ENCODE measurements at regions not wholly inside any gene's neighbourhood (a gene's known extent, or its start where the extent isn't known, plus 50 kb on each side); places are given as distances from the start of the nearest gene placed in this dataset.

DNA sequence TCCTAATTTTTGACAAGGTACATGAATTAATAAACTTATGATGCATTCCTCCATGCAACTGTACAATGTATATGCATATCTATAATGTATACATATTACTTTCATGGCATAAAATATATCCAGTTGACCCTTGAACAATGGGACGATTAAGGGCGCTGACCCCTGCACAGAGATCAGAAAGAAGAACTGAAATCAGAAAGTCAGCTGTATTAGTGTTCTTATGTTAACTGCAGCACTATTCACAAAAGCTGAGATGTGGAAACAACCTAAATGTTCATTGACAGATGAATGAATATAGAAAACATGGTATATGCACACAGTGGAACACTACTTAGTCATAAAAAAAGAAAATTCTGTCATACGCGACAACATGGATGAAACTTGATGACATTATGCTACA lies 457.1 kb downstream of the GBA3 start:
- Histone ChIP-seq H3K4me3 (ENCODE audit: low read depth, low read length) (no peak overlapping the region), H3K9me3 (ENCODE audit: control insufficient read depth, insufficient read depth, low read depth, low read length) (no peaks in the 10 kb centered on the region), H3K27ac (ENCODE audit: low read depth, low read length) (no peak overlapping the region), H3K4me1 (ENCODE audit: control insufficient read depth, insufficient read depth, low read length) (peaks cover 8% of the 10 kb centered on the region; the same call in 1 of the 2 replicates), H3K9ac (ENCODE audit: low read length) (no peak overlapping the region), H3K27me3 (ENCODE audit: control insufficient read depth, insufficient read depth, low read length) (no peaks in the 10 kb centered on the region), H3K36me3 (ENCODE audit: control insufficient read depth, insufficient read depth, low read length) (no peaks in the 10 kb centered on the region)

DNA sequence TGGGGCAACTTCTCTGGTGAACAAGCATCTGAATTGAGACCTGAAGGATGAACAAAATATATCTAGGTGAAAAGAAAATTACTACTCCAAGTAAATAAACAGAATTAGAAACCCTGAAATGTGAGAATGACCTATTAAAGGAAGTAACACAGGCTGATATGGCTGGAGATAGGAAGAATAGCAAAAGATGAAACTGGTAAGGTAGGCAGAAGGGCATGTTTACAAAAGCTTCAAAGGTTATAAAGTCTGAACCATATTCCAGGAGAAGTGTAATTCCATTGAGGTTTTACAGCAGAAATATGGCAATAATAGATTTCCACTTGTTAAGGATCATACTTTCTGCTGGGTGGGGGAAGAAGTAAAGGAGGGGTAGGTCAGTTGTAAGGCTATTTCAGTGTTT lies 452.0 kb downstream of the GBA3 start:
- Histone ChIP-seq H3K4me1 (ENCODE audit: control insufficient read depth, insufficient read depth, low read length) (no peaks in the 10 kb centered on the region), H3K9me3 (ENCODE audit: control insufficient read depth, insufficient read depth, low read depth, low read length) (no peaks in the 10 kb centered on the region), H3K27ac (ENCODE audit: low read depth, low read length) (no peak overlapping the region)

DNA sequence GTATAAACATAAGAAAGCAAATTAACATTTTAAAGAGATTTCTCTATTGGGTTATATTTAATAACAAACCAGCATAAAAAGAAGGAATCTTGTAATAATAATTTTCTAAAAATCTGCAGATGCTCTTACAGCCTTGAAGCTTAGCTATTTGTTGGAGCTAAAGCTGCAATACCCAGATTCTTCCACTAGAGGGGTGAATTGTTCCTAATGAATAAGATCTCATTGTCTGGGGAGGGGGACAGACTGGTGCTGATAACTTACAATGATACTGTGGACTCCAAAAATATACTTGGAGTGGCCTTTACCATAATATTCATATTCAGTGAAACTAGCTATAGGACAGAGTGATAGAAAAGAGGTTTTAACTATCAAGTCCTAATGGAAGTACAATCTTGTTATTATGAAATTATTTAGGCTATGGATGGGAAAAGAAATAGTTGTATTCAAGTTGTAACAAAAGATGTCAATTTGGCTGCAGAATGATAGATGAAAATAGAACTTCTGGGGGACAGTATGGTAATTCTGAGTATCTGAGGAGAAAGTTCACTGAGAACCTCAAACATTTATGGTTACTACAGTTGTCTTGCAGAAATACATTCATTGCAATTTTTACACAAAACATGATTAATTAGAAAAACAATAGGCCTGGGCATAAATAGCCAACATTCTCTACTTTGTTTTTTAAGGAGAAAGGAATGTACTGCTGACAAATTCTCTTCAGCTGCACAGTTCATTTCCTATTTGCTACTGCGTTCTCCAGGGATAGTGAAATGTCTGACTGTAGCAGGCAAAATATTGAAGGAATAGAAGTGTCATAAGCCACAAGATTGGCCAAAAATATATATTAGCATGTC lies 443.3 kb downstream of the GBA3 start:
- no peaks in the 10 kb centered on the region for H3K27me3 ChIP-seq (ENCODE audit: control insufficient read depth, insufficient read depth, low read length)
- H3K9ac ChIP-seq (ENCODE audit: low read length) = no peak overlapping the region
- no peak overlapping the region for H3K4me3 ChIP-seq (ENCODE audit: low read depth, low read length)
- no peaks in the 10 kb centered on the region for H3K36me3 ChIP-seq (ENCODE audit: control insufficient read depth, insufficient read depth, low read length)
- H3K9me3 ChIP-seq (ENCODE audit: control insufficient read depth, insufficient read depth, low read depth, low read length) = no peaks in the 10 kb centered on the region
- peaks cover 5% of the 10 kb centered on the region; the same call in 1 of the 2 replicates for H3K4me1 ChIP-seq (ENCODE audit: control insufficient read depth, insufficient read depth, low read length)
- no peak overlapping the region for H3K27ac ChIP-seq (ENCODE audit: low read depth, low read length)

More for the DNA sequence above, 452.0 kb downstream of the GBA3 start:
- Histone ChIP-seq H3K9ac (ENCODE audit: low read length) (no peak overlapping the region), H3K36me3 (ENCODE audit: control insufficient read depth, insufficient read depth, low read length) (no peaks in the 10 kb centered on the region), H3K27me3 (ENCODE audit: control insufficient read depth, insufficient read depth, low read length) (no peaks in the 10 kb centered on the region), H3K4me3 (ENCODE audit: low read depth, low read length) (no peak overlapping the region)

DNA sequence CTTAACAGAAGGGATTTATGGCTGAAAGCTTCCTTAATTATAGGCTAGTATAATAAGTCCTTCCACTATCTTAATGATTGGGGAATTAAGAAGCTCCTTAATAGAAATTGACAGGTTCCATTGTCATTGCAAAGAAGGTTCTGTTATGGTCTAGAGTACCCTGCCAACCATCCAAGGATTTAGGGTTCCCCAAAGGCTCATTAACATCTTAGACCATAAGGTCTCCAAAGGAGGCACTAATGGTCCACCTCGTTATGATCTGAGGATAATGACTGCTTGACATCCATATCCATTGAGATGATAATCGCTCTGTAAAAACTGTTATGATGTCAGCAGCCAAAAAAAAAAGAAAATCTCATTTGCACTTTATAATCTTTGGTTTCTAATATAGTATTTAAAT lies 441.6 kb downstream of the GBA3 start:
- Histone ChIP-seq H3K4me1 (ENCODE audit: control insufficient read depth, insufficient read depth, low read length) (peaks cover 5% of the 10 kb centered on the region; the same call in 1 of the 2 replicates), H3K4me3 (ENCODE audit: low read depth, low read length) (no peak overlapping the region), H3K27ac (ENCODE audit: low read depth, low read length) (no peak overlapping the region), H3K36me3 (ENCODE audit: control insufficient read depth, insufficient read depth, low read length) (no peaks in the 10 kb centered on the region), H3K9me3 (ENCODE audit: control insufficient read depth, insufficient read depth, low read depth, low read length) (no peaks in the 10 kb centered on the region), H3K27me3 (ENCODE audit: control insufficient read depth, insufficient read depth, low read length) (no peaks in the 10 kb centered on the region), H3K9ac (ENCODE audit: low read length) (no peak overlapping the region)

DNA sequence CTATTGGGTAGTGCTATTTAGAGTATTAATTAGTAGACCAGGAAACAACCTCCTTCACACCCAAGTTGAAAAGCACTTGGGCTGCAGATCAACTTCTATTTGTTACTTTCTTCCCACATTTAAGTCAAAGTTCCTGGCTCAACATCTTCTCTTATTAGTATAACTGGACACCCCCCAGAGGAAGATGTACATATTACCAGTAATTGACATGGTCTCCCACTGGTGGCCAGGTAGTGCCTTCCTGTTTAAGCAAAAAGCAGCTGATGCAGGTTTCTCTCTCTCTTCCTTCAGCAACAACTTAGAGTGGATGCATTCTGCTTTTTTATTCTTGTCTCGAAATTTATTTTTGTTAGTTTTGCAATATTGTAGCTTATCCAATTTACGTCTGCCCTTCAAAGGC lies 438.1 kb downstream of the GBA3 start:
- no peak overlapping the region for H3K27ac ChIP-seq (ENCODE audit: low read depth, low read length)
- no peaks in the 10 kb centered on the region for H3K36me3 ChIP-seq (ENCODE audit: control insufficient read depth, insufficient read depth, low read length)
- no peaks in the 10 kb centered on the region for H3K9me3 ChIP-seq (ENCODE audit: control insufficient read depth, insufficient read depth, low read depth, low read length)
- H3K4me3 ChIP-seq (ENCODE audit: low read depth, low read length) = no peak overlapping the region
- no peaks in the 10 kb centered on the region for H3K27me3 ChIP-seq (ENCODE audit: control insufficient read depth, insufficient read depth, low read length)
- H3K4me1 ChIP-seq (ENCODE audit: control insufficient read depth, insufficient read depth, low read length) = no peaks in the 10 kb centered on the region; the same call in 1 of the 2 replicates
- H3K9ac ChIP-seq (ENCODE audit: low read length) = no peak overlapping the region

DNA sequence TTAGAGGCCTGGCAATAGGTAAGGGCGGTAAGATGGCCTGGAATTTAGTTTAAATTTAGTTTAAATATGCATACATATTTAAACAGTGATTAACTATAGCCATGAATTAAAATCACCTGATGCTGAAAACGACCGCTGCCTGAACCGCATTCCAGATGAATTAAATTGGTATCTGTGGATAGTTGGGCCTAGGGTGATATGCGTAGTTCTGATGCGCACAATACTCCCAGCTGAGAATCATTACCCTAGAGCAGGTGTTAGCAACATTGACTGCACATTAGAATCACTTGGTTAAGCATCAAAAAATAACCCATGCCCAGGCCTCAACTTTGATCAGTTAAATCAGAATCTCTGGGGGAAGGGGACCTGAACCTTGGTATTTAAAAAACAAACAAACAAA lies 432.4 kb downstream of the GBA3 start:
- Histone ChIP-seq H3K27ac (ENCODE audit: low read depth, low read length) (no peak overlapping the region), H3K36me3 (ENCODE audit: control insufficient read depth, insufficient read depth, low read length) (no peaks in the 10 kb centered on the region), H3K27me3 (ENCODE audit: control insufficient read depth, insufficient read depth, low read length) (no peaks in the 10 kb centered on the region; the same call in 1 of the 2 replicates), H3K4me1 (ENCODE audit: control insufficient read depth, insufficient read depth, low read length) (no peaks in the 10 kb centered on the region), H3K9ac (ENCODE audit: low read length) (no peak overlapping the region), H3K9me3 (ENCODE audit: control insufficient read depth, insufficient read depth, low read depth, low read length) (no peaks in the 10 kb centered on the region), H3K4me3 (ENCODE audit: low read depth, low read length) (no peak overlapping the region)

DNA sequence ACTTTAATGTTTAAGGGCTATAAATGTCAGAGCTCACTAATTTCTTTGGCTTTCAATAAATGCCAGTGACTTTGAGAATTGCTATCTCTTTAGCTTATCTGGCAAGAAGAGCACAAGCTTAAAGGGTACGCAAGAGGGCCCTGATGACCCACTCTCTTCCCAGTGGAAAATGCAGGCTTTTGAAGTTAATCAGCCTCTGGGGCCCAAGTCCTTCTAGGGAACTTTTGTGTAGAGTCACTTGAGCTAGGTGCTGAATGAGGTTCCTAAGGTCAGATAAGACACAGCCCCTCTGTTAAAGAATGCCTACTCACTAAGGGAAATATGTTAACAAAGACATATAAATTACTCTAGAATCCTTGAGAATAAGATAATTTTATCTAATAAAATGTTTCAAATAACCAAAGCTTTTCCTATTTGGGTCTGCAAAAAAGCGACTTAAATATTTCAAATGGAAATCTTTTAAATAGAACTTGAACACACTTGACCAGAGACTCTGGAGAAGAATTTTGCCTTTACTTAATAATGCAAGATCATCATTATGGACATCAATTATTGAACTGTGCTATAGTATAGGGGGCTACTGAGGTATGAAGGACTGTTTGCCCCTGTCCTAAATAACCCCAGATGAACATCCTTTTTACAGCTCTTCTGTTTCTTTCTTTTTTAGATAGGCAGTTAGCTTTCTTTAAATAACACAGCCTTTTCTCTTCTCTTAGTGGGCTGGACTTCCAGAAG lies 430.1 kb downstream of the GBA3 start:
- H3K4me1 ChIP-seq (ENCODE audit: control insufficient read depth, insufficient read depth, low read length) = no peaks in the 10 kb centered on the region
- no peak overlapping the region for H3K4me3 ChIP-seq (ENCODE audit: low read depth, low read length)
- H3K9me3 ChIP-seq (ENCODE audit: control insufficient read depth, insufficient read depth, low read depth, low read length) = no peaks in the 10 kb centered on the region
- no peak overlapping the region for H3K27ac ChIP-seq (ENCODE audit: low read depth, low read length)
- H3K36me3 ChIP-seq (ENCODE audit: control insufficient read depth, insufficient read depth, low read length) = no peaks in the 10 kb centered on the region
- no peaks in the 10 kb centered on the region; the same call in 1 of the 2 replicates for H3K27me3 ChIP-seq (ENCODE audit: control insufficient read depth, insufficient read depth, low read length)
- H3K9ac ChIP-seq (ENCODE audit: low read length) = no peak overlapping the region

DNA sequence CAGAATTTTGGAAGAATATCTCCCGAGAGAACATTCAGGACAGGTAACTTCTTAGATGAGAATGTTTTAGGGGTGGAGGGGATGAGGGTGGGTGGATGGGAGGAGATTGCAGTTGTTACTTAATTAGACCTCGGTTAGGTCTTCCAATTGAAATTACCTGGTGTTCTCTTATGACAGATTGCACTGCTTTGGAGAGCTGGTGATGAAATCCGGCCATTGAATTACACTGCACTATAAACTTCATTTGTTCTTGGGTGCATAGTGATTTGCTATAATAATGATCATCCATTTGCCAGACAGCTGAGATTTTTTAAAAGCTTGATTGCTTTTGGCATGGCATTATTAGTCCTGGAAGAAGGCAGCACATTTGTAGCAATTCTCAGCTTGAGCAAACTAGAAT lies 427.6 kb downstream of the GBA3 start:
- Histone ChIP-seq H3K9ac (ENCODE audit: low read length) (no peak overlapping the region), H3K9me3 (ENCODE audit: control insufficient read depth, insufficient read depth, low read depth, low read length) (no peaks in the 10 kb centered on the region), H3K27me3 (ENCODE audit: control insufficient read depth, insufficient read depth, low read length) (no peaks in the 10 kb centered on the region; the same call in 1 of the 2 replicates), H3K4me3 (ENCODE audit: low read depth, low read length) (no peak overlapping the region), H3K27ac (ENCODE audit: low read depth, low read length) (no peak overlapping the region), H3K36me3 (ENCODE audit: control insufficient read depth, insufficient read depth, low read length) (no peaks in the 10 kb centered on the region), H3K4me1 (ENCODE audit: control insufficient read depth, insufficient read depth, low read length) (no peaks in the 10 kb centered on the region)

DNA sequence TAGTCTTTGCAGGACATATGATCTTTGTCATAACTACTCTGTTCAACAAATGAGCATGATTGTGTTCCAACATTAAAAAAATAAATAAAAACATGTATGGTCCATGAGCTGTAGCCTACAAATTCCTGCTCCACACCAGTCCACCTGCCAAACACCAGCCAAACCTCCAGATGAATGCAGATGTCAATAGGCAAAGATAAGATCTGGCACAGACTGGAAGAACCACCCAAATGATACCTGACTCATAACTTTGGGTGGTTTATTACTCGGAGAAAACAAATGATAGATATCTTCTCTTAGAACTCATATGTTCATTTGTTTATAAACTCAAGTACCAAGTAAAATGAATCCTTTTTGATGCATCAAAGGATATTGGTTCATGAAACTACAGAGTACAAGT lies 425.1 kb downstream of the GBA3 start:
- H3K36me3 ChIP-seq (ENCODE audit: control insufficient read depth, insufficient read depth, low read length) = no peaks in the 10 kb centered on the region
- H3K4me1 ChIP-seq (ENCODE audit: control insufficient read depth, insufficient read depth, low read length) = no peaks in the 10 kb centered on the region
- no peak overlapping the region for H3K9ac ChIP-seq (ENCODE audit: low read length)
- H3K27me3 ChIP-seq (ENCODE audit: control insufficient read depth, insufficient read depth, low read length) = no peaks in the 10 kb centered on the region; the same call in 1 of the 2 replicates
- no peak overlapping the region for H3K27ac ChIP-seq (ENCODE audit: low read depth, low read length)
- no peaks in the 10 kb centered on the region for H3K9me3 ChIP-seq (ENCODE audit: control insufficient read depth, insufficient read depth, low read depth, low read length)
- H3K4me3 ChIP-seq (ENCODE audit: low read depth, low read length) = no peak overlapping the region

DNA sequence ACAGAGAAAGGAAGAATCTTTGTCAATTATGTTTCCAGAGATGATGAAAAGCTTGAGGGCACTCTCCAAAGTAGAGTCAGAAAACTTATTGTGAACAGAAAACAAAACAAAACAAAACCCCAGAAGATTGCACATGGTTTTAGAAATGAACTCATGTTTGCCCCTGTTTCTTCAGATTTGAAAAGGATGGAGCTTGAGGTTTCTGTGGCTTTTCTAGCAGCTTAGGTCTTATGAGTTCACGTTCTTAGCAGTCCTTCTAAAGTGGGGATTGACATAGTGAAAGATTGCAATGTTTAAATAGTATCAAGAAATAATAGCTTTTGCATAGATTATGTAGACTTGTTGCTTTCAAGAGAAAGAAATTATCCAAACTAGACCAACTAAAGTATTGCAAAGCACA lies 421.8 kb downstream of the GBA3 start:
- Histone ChIP-seq H3K4me3 (ENCODE audit: low read depth, low read length) (no peak overlapping the region), H3K9ac (ENCODE audit: low read length) (no peak overlapping the region), H3K9me3 (ENCODE audit: control insufficient read depth, insufficient read depth, low read depth, low read length) (no peaks in the 10 kb centered on the region), H3K27me3 (ENCODE audit: control insufficient read depth, insufficient read depth, low read length) (no peaks in the 10 kb centered on the region), H3K4me1 (ENCODE audit: control insufficient read depth, insufficient read depth, low read length) (no peaks in the 10 kb centered on the region), H3K27ac (ENCODE audit: low read depth, low read length) (no peak overlapping the region), H3K36me3 (ENCODE audit: control insufficient read depth, insufficient read depth, low read length) (no peaks in the 10 kb centered on the region)

DNA sequence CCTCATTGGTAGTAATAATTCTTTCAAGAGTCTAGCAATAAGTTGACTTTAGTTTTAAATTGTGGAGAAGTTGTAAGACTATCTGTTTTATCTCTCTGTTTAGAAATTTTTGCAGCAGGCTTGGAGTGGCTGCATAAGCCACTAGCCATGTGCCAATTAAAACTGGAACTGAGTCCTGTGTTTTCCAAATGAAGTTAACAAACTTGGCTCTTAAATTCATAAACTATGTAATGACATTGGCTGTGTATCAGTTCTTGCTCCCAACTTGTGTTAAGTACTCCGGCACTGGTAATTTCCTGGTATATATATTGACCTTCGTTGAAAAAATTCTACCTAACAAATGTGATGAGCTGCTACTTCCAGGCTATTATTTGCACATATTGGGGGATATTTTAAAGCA lies 420.4 kb downstream of the GBA3 start:
- Histone ChIP-seq H3K27ac (ENCODE audit: low read depth, low read length) (no peak overlapping the region), H3K27me3 (ENCODE audit: control insufficient read depth, insufficient read depth, low read length) (no peaks in the 10 kb centered on the region), H3K4me3 (ENCODE audit: low read depth, low read length) (no peak overlapping the region), H3K9ac (ENCODE audit: low read length) (no peak overlapping the region), H3K9me3 (ENCODE audit: control insufficient read depth, insufficient read depth, low read depth, low read length) (no peaks in the 10 kb centered on the region), H3K36me3 (ENCODE audit: control insufficient read depth, insufficient read depth, low read length) (no peaks in the 10 kb centered on the region), H3K4me1 (ENCODE audit: control insufficient read depth, insufficient read depth, low read length) (no peaks in the 10 kb centered on the region)
